GM21526 (cell line): ENCODE measurements at regions not wholly inside any gene's neighbourhood (a gene's known extent, or its start where the extent isn't known, plus 50 kb on each side); places are given as distances from the start of the nearest gene placed in this dataset.
"Not testable (repeated sequence)": the region's sequence is repeated elsewhere in the genome, so short reads cannot be mapped to it uniquely, and the experiment has no call there.

Experiments used
- ATAC-seq: cut with Tn5 transposase; IDR thresholded peaks from one replicate; pipeline ENCODE4 v1.9.1; 2021; ENCODE audit warnings: moderate library complexity; ENCODE audit not compliant: unreplicated experiment, low FRiP score

- peak; percentile 93 for ATAC-seq
These were observed 112.6 kb downstream of the LRIG2 start for GRCh38 chr1:113185463-113186104.

GRCh38 chr1:113190078-113190477, 117.1 kb downstream of the LRIG2 start:
- no peak for ATAC-seq

GRCh38 chr1:113190930-113191329, 117.9 kb downstream of the LRIG2 start:
- no peak for ATAC-seq

GRCh38 chr1:113191579-113192076, 118.6 kb downstream of the LRIG2 start:
- peak; percentile 60 for ATAC-seq

- ATAC-seq, result peak; percentile 5
These were observed 119.2 kb downstream of the LRIG2 start for GRCh38 chr1:113192242-113192641.

- ATAC-seq, result no peak
These were observed 120.0 kb downstream of the LRIG2 start for GRCh38 chr1:113192980-113193379.

- ATAC-seq, result no peak
These were observed 122.1 kb downstream of the LRIG2 start for GRCh38 chr1:113194846-113195830.

GRCh38 chr1:113197719-113198330, 124.8 kb downstream of the LRIG2 start:
- ATAC-seq, result no peak

GRCh38 chr1:113198806-113199205, 125.8 kb downstream of the LRIG2 start:
- no peak for ATAC-seq

GRCh38 chr1:113199760-113200455, 126.9 kb downstream of the LRIG2 start:
- ATAC-seq, result no peak

- no peak for ATAC-seq
These were observed 128.6 kb downstream of the LRIG2 start for GRCh38 chr1:113201560-113201959.

- no peak for ATAC-seq
These were observed 133.2 kb downstream of the LRIG2 start for GRCh38 chr1:113205980-113206766.

GRCh38 chr1:113207019-113207418, 134.0 kb downstream of the LRIG2 start:
- no peak for ATAC-seq

GRCh38 chr1:113207457-113207856, 134.5 kb downstream of the LRIG2 start:
- no peak for ATAC-seq

GRCh38 chr1:113208425-113208824, 135.4 kb downstream of the LRIG2 start:
- ATAC-seq, result not testable (repeated sequence)

GRCh38 chr1:113210248-113210647, 137.2 kb downstream of the LRIG2 start:
- no peak for ATAC-seq

- no peak for ATAC-seq
These were observed 138.5 kb downstream of the LRIG2 start for GRCh38 chr1:113211467-113211866.

- ATAC-seq, result no peak
These were observed 142.0 kb downstream of the LRIG2 start for GRCh38 chr1:113215015-113215414.

GRCh38 chr1:113216664-113217063, 143.7 kb downstream of the LRIG2 start:
- ATAC-seq, result no peak
